Stimulated activated CD4-positive, alpha-beta T cell treated with anti-CD3 and anti-CD28 coated beads, Interleukin-1b, Interleukin-23, amount 100 ng/mL, for 1 hour (primary cell): ENCODE measurements at regions not wholly inside any gene's neighbourhood (a gene's known extent, or its start where the extent isn't known, plus 50 kb on each side); places are given as distances from the start of the nearest gene placed in this dataset.

ENCODE experiments used
- DNase-seq, 2 donors: peaks; one replicate each; pipeline ENCODE4 v3.0.0-alpha.2; 2020; ENCODE audit warnings: low read depth in 2 of 2

- DNase-seq: no peak
Measured at GRCh38 chr6:6704103-6705060, 115.9 kb downstream of the LY86 start.

GRCh38 chr6:6705061-6705425 lies 116.5 kb downstream of the LY86 start:
- no peak for DNase-seq

- no peak for DNase-seq
Measured at GRCh38 chr6:6705915-6706675, 117.6 kb downstream of the LY86 start.

GRCh38 chr6:6707143-6707542 lies 118.6 kb downstream of the LY86 start:
- DNase-seq: no peak

GRCh38 chr6:6709106-6709505 lies 120.6 kb downstream of the LY86 start:
- no peak for DNase-seq

- no peak for DNase-seq
Measured at GRCh38 chr6:6711031-6711785, 122.7 kb downstream of the LY86 start.

- DNase-seq: no peak
Measured at GRCh38 chr6:6711832-6712448, 123.4 kb downstream of the LY86 start.

- DNase-seq: no peak
Measured at GRCh38 chr6:6712449-6713403, 124.2 kb downstream of the LY86 start.

- DNase-seq: no peak
Measured at GRCh38 chr6:6713657-6714056, 125.1 kb downstream of the LY86 start.

GRCh38 chr6:6714118-6714897 lies 125.8 kb downstream of the LY86 start:
- DNase-seq: no peak

- no peak for DNase-seq
Measured at GRCh38 chr6:6714953-6715352, 126.4 kb downstream of the LY86 start.

GRCh38 chr6:6715465-6715864 lies 126.9 kb downstream of the LY86 start:
- no peak for DNase-seq

GRCh38 chr6:6716998-6717763 lies 128.7 kb downstream of the LY86 start:
- DNase-seq: no peak

GRCh38 chr6:6717953-6718352 lies 129.4 kb downstream of the LY86 start:
- DNase-seq: no peak

- no peak for DNase-seq
Measured at GRCh38 chr6:6721606-6722005, 133.1 kb downstream of the LY86 start.

- DNase-seq: no peak
Measured at GRCh38 chr6:6722195-6722594, 133.7 kb downstream of the LY86 start.

- DNase-seq: no peak
Measured at GRCh38 chr6:6723361-6723760, 134.8 kb downstream of the LY86 start.

- no peak for DNase-seq
Measured at GRCh38 chr6:6723921-6724538, 135.5 kb downstream of the LY86 start.
